SU-DHL-6 (cell line): ENCODE measurements at regions not wholly inside any gene's neighbourhood (a gene's known extent, or its start where the extent isn't known, plus 50 kb on each side); places are given as distances from the start of the nearest gene placed in this dataset.

Experiments
- H2AFZ ChIP-seq: fragments of 200-600 bp; sonication (generic); 2 replicates; pipeline ENCODE4 v1.6.1; 2014; ENCODE audit warnings: low read depth, mild to moderate bottlenecking, moderate library complexity, mixed read lengths, antibody characterized with exemption, low read length; ENCODE audit not compliant: severe bottlenecking
- H3F3A ChIP-seq: fragments of 200-600 bp; shearing (Covaris generic); 2 replicates; pipeline ENCODE4 v1.6.0; 2016; ENCODE audit warnings: antibody characterized with exemption, mild to moderate bottlenecking; ENCODE audit not compliant: insufficient read depth
- H3K27ac ChIP-seq: fragments of 200-600 bp; sonication (generic); 2 replicates; pipeline ENCODE4 v1.5.1; 2016; ENCODE audit warnings: low read depth, mild to moderate bottlenecking, low read length, moderate library complexity, mixed read lengths
- H3K27me3 ChIP-seq: fragments of 200-600 bp; sonication (generic), shearing (Covaris generic); 2 replicates; pipeline ENCODE4 v1.6.0; 2014; ENCODE audit warnings: mild to moderate bottlenecking, low read length
- H3K36me3 ChIP-seq: fragments of 200-600 bp; sonication (generic); 2 replicates; pipeline ENCODE4 v1.6.1; 2014; ENCODE audit warnings: mild to moderate bottlenecking, low read length, mixed read lengths
- H3K4me2 ChIP-seq: fragments of 300-600, 200-600 bp; shearing (Covaris generic), sonication (generic); 2 replicates; pipeline ENCODE4 v1.6.0; 2014; ENCODE audit warnings: low read length, low read depth, mild to moderate bottlenecking; ENCODE audit not compliant: poor library complexity, severe bottlenecking
- H3K4me3 ChIP-seq: fragments of 200-600 bp; sonication (generic); 2 replicates; pipeline ENCODE4 v1.5.1; 2014; ENCODE audit warnings: antibody characterized with exemption, low read length, mild to moderate bottlenecking, mixed read lengths; ENCODE audit not compliant: insufficient read depth, poor library complexity, severe bottlenecking
- H3K79me2 ChIP-seq: fragments of 200-600 bp; sonication (generic); 2 replicates; pipeline ENCODE4 v1.6.1; 2014; ENCODE audit warnings: mild to moderate bottlenecking, low read length, moderate library complexity; ENCODE audit not compliant: insufficient read depth
- H3K9ac ChIP-seq: fragments of 200-600 bp; sonication (generic); 2 replicates; pipeline ENCODE4 v1.7.0; 2014; ENCODE audit warnings: mild to moderate bottlenecking, low read length
- H3K9me2 ChIP-seq: fragments of 200-600 bp; sonication (generic); replicated peaks from 2 replicates; pipeline ENCODE4 v1.6.1; 2014; ENCODE audit warnings: low read length; ENCODE audit not compliant: insufficient read depth
- H3K9me3 ChIP-seq: fragments of 200-600 bp; sonication (generic); 2 replicates; pipeline ENCODE4 v1.6.1; 2014; ENCODE audit warnings: low read length, mixed read lengths; ENCODE audit not compliant: insufficient read depth
- H4K20me1 ChIP-seq: fragments of 200-600 bp; sonication (generic); 2 replicates; pipeline ENCODE4 v1.6.1; 2014; ENCODE audit warnings: low read depth, mild to moderate bottlenecking, antibody characterized with exemption, low read length, moderate library complexity, mixed read lengths
- CTCF ChIP-seq: fragments of 200-600 bp; sonication (generic); IDR thresholded peaks from one replicate; pipeline ENCODE4 v1.5.1; 2017; ENCODE audit warnings: antibody characterized with exemption, mild to moderate bottlenecking, low read length, moderate library complexity; ENCODE audit not compliant: insufficient read depth, poor library complexity, severe bottlenecking
- EZH2phosphoT487 ChIP-seq: fragments of 200-600 bp; sonication (generic), shearing (Covaris generic); conservative IDR thresholded peaks from 2 replicates; pipeline ENCODE4 v1.6.1; 2018; ENCODE audit warnings: mild to moderate bottlenecking, antibody characterized with exemption, low read length, moderate library complexity, mixed read lengths

- Histone ChIP-seq H3K9me3 (no peaks in the 10 kb centered on the region), H3K9me2 (no peaks in the 10 kb centered on the region), H3K36me3 (no peaks in the 10 kb centered on the region), H4K20me1 (no peaks in the 10 kb centered on the region), H3K9ac (peak overlapping the region; percentile 55), H3F3A (peaks cover 36% of the 10 kb centered on the region), H3K27ac (peak overlapping the region; percentile 98), H3K27me3 (no peaks in the 10 kb centered on the region), H3K4me3 (peak overlapping the region; percentile 17), H3K79me2 (no peaks in the 10 kb centered on the region), H2AFZ (peak overlapping the region; percentile 9), H3K4me2 (peak overlapping the region; percentile 68)
- peak; percentile 95 for TF ChIP-seq CTCF
- TF ChIP-seq EZH2phosphoT487, result no peak
Measured at GRCh38 chr6:159104163-159104925, 59.6 kb upstream of the TAGAP start.

- Histone ChIP-seq H3K9me2 (no peaks in the 10 kb centered on the region), H3K79me2 (no peaks in the 10 kb centered on the region), H3K9ac (0 out of 2 replicates have a peak overlapping the region, but pooled peaks have one; percentile 55), H3K9me3 (no peaks in the 10 kb centered on the region), H4K20me1 (no peaks in the 10 kb centered on the region), H3K4me3 (no peak overlapping the region), H3K4me2 (peak overlapping the region; percentile 68), H3K27me3 (no peaks in the 10 kb centered on the region), H3F3A (peaks cover 44% of the 10 kb centered on the region), H3K36me3 (no peaks in the 10 kb centered on the region), H2AFZ (no peak overlapping the region), H3K27ac (peak overlapping the region; percentile 98; the same call in 1 of the 2 replicates)
- TF ChIP-seq CTCF (no peak), EZH2phosphoT487 (no peak)
Measured at GRCh38 chr6:159103396-159104162, 58.8 kb upstream of the TAGAP start.

GRCh38 chr6:159102373-159103160, 57.8 kb upstream of the TAGAP start:
- Histone ChIP-seq H3F3A (peaks cover 49% of the 10 kb centered on the region), H3K36me3 (no peaks in the 10 kb centered on the region), H3K9ac (no peak overlapping the region), H3K4me3 (no peak overlapping the region), H3K27me3 (no peaks in the 10 kb centered on the region), H3K9me3 (no peaks in the 10 kb centered on the region), H3K79me2 (no peaks in the 10 kb centered on the region), H3K4me2 (no peak overlapping the region), H2AFZ (no peak overlapping the region), H3K9me2 (no peaks in the 10 kb centered on the region), H3K27ac (no peak overlapping the region), H4K20me1 (no peaks in the 10 kb centered on the region)
- no peak for TF ChIP-seq EZH2phosphoT487
